H9 (cell line): ENCODE measurements at regions not wholly inside any gene's neighbourhood (a gene's known extent, or its start where the extent isn't known, plus 50 kb on each side); places are given as distances from the start of the nearest gene placed in this dataset.
A peak's percentile ranks its signal among the peaks of the same experiment; 100 is the strongest.

ENCODE experiments used
- DNase-seq: peaks from one replicate; pipeline ENCODE4 v3.0.0-alpha.2; 2017
- H2AFZ ChIP-seq: one replicate; pipeline ENCODE4 v1.6.1; 2013; ENCODE audit warnings: mild to moderate bottlenecking, low read length, control low read depth, moderate library complexity
- H2AK5ac ChIP-seq: 2 replicates; pipeline ENCODE4 v1.6.1; 2013; ENCODE audit warnings: low read length, control low read depth, mixed read lengths; ENCODE audit not compliant: insufficient read length
- H2BK120ac ChIP-seq: one replicate; pipeline ENCODE4 v1.6.1; 2013; ENCODE audit warnings: low read depth, mild to moderate bottlenecking, low read length, control low read depth, inconsistent platforms; ENCODE audit not compliant: poor library complexity, severe bottlenecking
- H2BK12ac ChIP-seq: 2 replicates; pipeline ENCODE4 v1.6.1; 2013; ENCODE audit warnings: low read length, control low read depth, mixed read lengths, low read depth; ENCODE audit not compliant: insufficient read length
- H2BK15ac ChIP-seq: 2 replicates; pipeline ENCODE4 v1.6.1; 2013; ENCODE audit warnings: low read depth, low read length, control low read depth
- H2BK20ac ChIP-seq: one replicate; pipeline ENCODE4 v1.6.1; 2013; ENCODE audit warnings: low read depth, mild to moderate bottlenecking, low read length, control low read depth, inconsistent platforms; ENCODE audit not compliant: poor library complexity, severe bottlenecking
- H2BK5ac ChIP-seq: 2 replicates; pipeline ENCODE4 v1.6.1; 2013; ENCODE audit warnings: low read length, control low read depth, mixed read lengths; ENCODE audit not compliant: insufficient read length
- H3K14ac ChIP-seq: 2 replicates; pipeline ENCODE4 v1.6.1; 2013; ENCODE audit warnings: low read length, control low read depth; ENCODE audit not compliant: insufficient read depth
- H3K18ac ChIP-seq: 2 replicates; pipeline ENCODE4 v1.6.1; 2013; ENCODE audit warnings: low read depth, mild to moderate bottlenecking, mixed read lengths, low read length, control low read depth; ENCODE audit not compliant: insufficient read length
- H3K23ac ChIP-seq: 2 replicates; pipeline ENCODE4 v1.6.1; 2013; ENCODE audit warnings: low read length, control low read depth, mixed read lengths, low read depth; ENCODE audit not compliant: insufficient read length
- H3K23me2 ChIP-seq: 2 replicates; pipeline ENCODE4 v1.6.1; 2013; ENCODE audit warnings: low read depth, mild to moderate bottlenecking, mixed read lengths, low read length, control low read depth; ENCODE audit not compliant: insufficient read length, poor library complexity, severe bottlenecking
- H3K27ac ChIP-seq: 2 replicates; pipeline ENCODE4 v1.5.1; 2013; ENCODE audit warnings: low read length, control low read depth, mixed read lengths, low read depth; ENCODE audit not compliant: insufficient read length
- H3K27me3 ChIP-seq: 2 replicates; pipeline ENCODE4 v1.6.1; 2013; ENCODE audit warnings: low read length, control low read depth, inconsistent platforms; ENCODE audit not compliant: insufficient read depth
- H3K4ac ChIP-seq: 2 replicates; pipeline ENCODE4 v1.6.1; 2013; ENCODE audit warnings: low read depth, mild to moderate bottlenecking, control low read depth, inconsistent platforms, low read length, moderate library complexity
- H3K4me1 ChIP-seq: 2 replicates; pipeline ENCODE4 v1.6.1; 2013; ENCODE audit warnings: low read length, control low read depth, inconsistent platforms; ENCODE audit not compliant: insufficient read depth
- H3K4me2 ChIP-seq: 2 replicates; pipeline ENCODE4 v1.6.1; 2013; ENCODE audit warnings: low read length, control low read depth, mixed read lengths; ENCODE audit not compliant: insufficient read length, insufficient read depth
- H3K56ac ChIP-seq: 2 replicates; pipeline ENCODE4 v1.6.1; 2013; ENCODE audit warnings: low read depth, mild to moderate bottlenecking, mixed read lengths, low read length, control low read depth; ENCODE audit not compliant: insufficient read length
- H3K79me1 ChIP-seq: 2 replicates; pipeline ENCODE4 v1.6.1; 2013; ENCODE audit warnings: low read depth, mild to moderate bottlenecking, moderate library complexity, low read length, control low read depth, inconsistent platforms; ENCODE audit not compliant: insufficient read depth, poor library complexity, severe bottlenecking
- H3K79me2 ChIP-seq: 2 replicates; pipeline ENCODE4 v1.6.1; 2013; ENCODE audit warnings: low read length, control low read depth, inconsistent platforms; ENCODE audit not compliant: insufficient read depth
- H3K9ac ChIP-seq: 2 replicates; pipeline ENCODE4 v1.6.1; 2013; ENCODE audit warnings: low read length, control low read depth, mixed read lengths; ENCODE audit not compliant: insufficient read length; ENCODE audit errors: extremely low read depth
- H3K9me3 ChIP-seq: one replicate; pipeline ENCODE4 v1.6.1; 2013; ENCODE audit warnings: low read depth, low read length, inconsistent platforms; ENCODE audit not compliant: control insufficient read depth
- H3T11ph ChIP-seq: one replicate; pipeline ENCODE4 v1.6.1; 2013; ENCODE audit warnings: mild to moderate bottlenecking, low read length, control low read depth, inconsistent platforms
- H4K20me1 ChIP-seq: one replicate; pipeline ENCODE4 v1.6.1; 2013; ENCODE audit not compliant: control insufficient read depth, insufficient read length, insufficient read depth
- H4K5ac ChIP-seq: 2 replicates; pipeline ENCODE4 v1.6.1; 2013; ENCODE audit warnings: low read depth, mild to moderate bottlenecking, mixed read lengths, low read length, control low read depth; ENCODE audit not compliant: insufficient read length
- H4K8ac ChIP-seq: replicated peaks from 2 replicates; pipeline ENCODE4 v1.6.1; 2013; ENCODE audit warnings: low read length, control low read depth, mixed read lengths, low read depth; ENCODE audit not compliant: insufficient read length
- H4K91ac ChIP-seq: 2 replicates; pipeline ENCODE4 v1.6.1; 2013; ENCODE audit warnings: low read depth, mild to moderate bottlenecking, moderate library complexity, mixed read lengths, low read length, control low read depth; ENCODE audit not compliant: insufficient read length
- H3K27ac Mint-ChIP-seq, 3 experiments: 2 replicates in 2 of 3; 3 replicates in 1 of 3; pipeline ENCODE4 v1.8.0; 2020 to 2021; ENCODE audit warnings: mixed read lengths in 3 of 3, mild to moderate bottlenecking in 1 of 3, moderate library complexity in 1 of 3
- H3K27me3 Mint-ChIP-seq: 2 replicates; pipeline ENCODE4 v1.8.0; 2021; ENCODE audit warnings: low read depth, mild to moderate bottlenecking, moderate library complexity, mixed read lengths
- H3K36me3 Mint-ChIP-seq, 3 experiments: 2 replicates in 2 of 3; 3 replicates in 1 of 3; pipeline ENCODE4 v1.8.0; 2020 to 2021; ENCODE audit warnings: low read depth in 3 of 3, mixed read lengths in 3 of 3; ENCODE audit not compliant: insufficient read depth in 1 of 3
- H3K4me1 Mint-ChIP-seq, 2 experiments: 2 replicates each; pipeline ENCODE4 v1.8.0; 2020; ENCODE audit warnings: mixed read lengths in 2 of 2
- H3K4me3 Mint-ChIP-seq, 2 experiments: 2 replicates in 1 of 2; 3 replicates in 1 of 2; pipeline ENCODE4 v1.8.0; 2020 to 2021; ENCODE audit warnings: mild to moderate bottlenecking in 2 of 2, mixed read lengths in 2 of 2, moderate library complexity in 1 of 2
- H3K9me3 Mint-ChIP-seq, 2 experiments: 2 replicates in 1 of 2; 3 replicates in 1 of 2; pipeline ENCODE4 v1.8.0; 2020; ENCODE audit warnings: mild to moderate bottlenecking in 2 of 2, mixed read lengths in 2 of 2, moderate library complexity in 1 of 2
- CTCF ChIP-seq: fragments of 200-600 bp; sonication (generic); conservative IDR thresholded peaks from 3 replicates; pipeline ENCODE4 v1.8.0; 2021; ENCODE audit warnings: antibody characterized with exemption, mild to moderate bottlenecking
- whole genome bisulfite sequencing: extraction: QIAGEN DNeasy Blood & Tissue Kit; methylation state at CpG from one replicate; pipeline ENCODE4 v1.1.7; 2013; ENCODE audit warnings: missing lambda C conversion rate, low lambda C conversion rate, mixed read lengths; ENCODE audit not compliant: insufficient read length; ENCODE audit errors: extremely low coverage; 5-methylcytosine and 5-hydroxymethylcytosine counted together

- Histone ChIP-seq H3K14ac (no peak overlapping the region), H3K79me1 (no peaks in the 10 kb centered on the region), H2AK5ac (no peak overlapping the region), H3K23me2 (no peaks in the 10 kb centered on the region), H3K56ac (no peak overlapping the region), H3K27me3 (no peaks in the 10 kb centered on the region), H4K20me1 (no peaks in the 10 kb centered on the region), H4K5ac (no peak overlapping the region), H2AFZ (no peak overlapping the region), H3T11ph (no peak overlapping the region), H3K9me3 (no peaks in the 10 kb centered on the region), H2BK12ac (no peak overlapping the region), H3K4ac (no peak overlapping the region), H3K4me1 (peaks cover 5% of the 10 kb centered on the region; the same call in 1 of the 2 replicates), H3K4me2 (no peak overlapping the region), H4K91ac (no peak overlapping the region), H3K27ac (no peak overlapping the region), H3K79me2 (no peaks in the 10 kb centered on the region), H3K23ac (no peak overlapping the region), H2BK120ac (no peak overlapping the region), H3K9ac (no peak overlapping the region), H2BK20ac (no peak overlapping the region), H3K18ac (no peak overlapping the region), H4K8ac (no peak overlapping the region), H2BK15ac (no peak overlapping the region), H2BK5ac (no peak overlapping the region)
- WGBS: no CpG with 5 or more reads among the region's 17 CpGs
- Mint-ChIP-seq H3K36me3 (peaks cover 0 to 19% (median 12%) of the 10 kb centered on the region in 3 experiments; a peak in 4 of 7 replicates), H3K9me3 (peaks cover 0 to 5% of the 10 kb centered on the region in 2 experiments; a peak in 3 of 5 replicates), H3K27me3 (peaks cover 26% of the 10 kb centered on the region), H3K4me1 (peaks cover 26 to 29% of the 10 kb centered on the region in 2 experiments), H3K4me3 (no peak overlapping the region), H3K27ac (peak overlapping the region in 2 of 3 experiments; percentile 49 to 54; a peak in 4 of 7 replicates)
- TF ChIP-seq CTCF: no peak
- no peak for DNase-seq
These were observed 462.4 kb upstream of the MYT1L start for GRCh38 chr2:2793514-2793913.
